HEK293 (cell line): ENCODE measurements at regions not wholly inside any gene's neighbourhood (a gene's known extent, or its start where the extent isn't known, plus 50 kb on each side); places are given as distances from the start of the nearest gene placed in this dataset.

ENCODE experiments used
- ELK4 ChIP-seq: IDR thresholded peaks from 2 replicates; pipeline ENCODE4 v1.6.1; 2011; ENCODE audit warnings: mild to moderate bottlenecking, low read depth, low read length, borderline replicate concordance
- SCRT2 ChIP-seq: fragments of 450-650 bp; formaldehyde crosslinking; IDR thresholded peaks from 2 replicates; pipeline ENCODE4 v1.5.1; 2016; ENCODE audit warnings: missing biosample characterization, missing genetic modification characterization
- TCF7L2 ChIP-seq: IDR thresholded peaks from 2 replicates; pipeline ENCODE4 v1.6.1; 2011; ENCODE audit warnings: low read depth, mild to moderate bottlenecking, inconsistent platforms, low read length, moderate library complexity, borderline replicate concordance
- YY1 ChIP-seq: fragments of 450-650 bp; formaldehyde crosslinking; IDR thresholded peaks from 2 replicates; pipeline ENCODE4 v1.5.1; 2018; ENCODE audit warnings: missing biosample characterization, missing genetic modification characterization
- ZNF23 ChIP-seq: fragments of 450-650 bp; formaldehyde crosslinking; IDR thresholded peaks from 2 replicates; pipeline ENCODE4 v1.5.1; 2016; ENCODE audit warnings: missing biosample characterization, missing genetic modification characterization, borderline replicate concordance
- ZNF248 ChIP-seq: fragments of 450-650 bp; formaldehyde crosslinking; IDR thresholded peaks from 2 replicates; pipeline ENCODE4 v1.5.1; 2017; ENCODE audit warnings: missing biosample characterization, missing genetic modification characterization
- ZNF404 ChIP-seq: fragments of 450-650 bp; formaldehyde crosslinking; IDR thresholded peaks from 2 replicates; pipeline ENCODE4 v1.5.1; 2017; ENCODE audit warnings: missing biosample characterization, missing genetic modification characterization
- ZNF529 ChIP-seq: fragments of 450-650 bp; formaldehyde crosslinking; IDR thresholded peaks from 2 replicates; pipeline ENCODE4 v1.5.1; 2017; ENCODE audit warnings: missing genetic modification characterization, missing biosample characterization; ENCODE audit not compliant: insufficient replicate concordance
- ZNF549 ChIP-seq: fragments of 450-650 bp; IDR thresholded peaks from 2 replicates; pipeline ENCODE4 v1.5.1; 2018; ENCODE audit warnings: missing biosample characterization, missing genetic modification characterization, mild to moderate bottlenecking, inconsistent platforms, moderate library complexity
- TF ChIP-seq, protein P1 (sequence below): fragments of 450-650 bp; formaldehyde crosslinking; IDR thresholded peaks from 2 replicates; pipeline ENCODE4 v1.5.1; 2016; ENCODE audit warnings: missing biosample characterization, missing genetic modification characterization
- TF ChIP-seq, protein P2 (sequence below): fragments of 450-650 bp; formaldehyde crosslinking; IDR thresholded peaks from 2 replicates; pipeline ENCODE4 v1.5.1; 2016; ENCODE audit warnings: missing biosample characterization, missing genetic modification characterization
- TF ChIP-seq, protein P3 (sequence below): fragments of 450-650 bp; formaldehyde crosslinking; conservative IDR thresholded peaks from 2 replicates; pipeline ENCODE4 v1.5.1; 2016; ENCODE audit warnings: low read depth, missing biosample characterization, missing genetic modification characterization

GRCh38 chr13:33448889-33449288 lies 163.3 kb upstream of the STARD13 start:
- TF ChIP-seq YY1 (tag by site-specific recombination): no peak
- TF ChIP-seq ZNF248 (tag by site-specific recombination): no peak
- TF ChIP-seq, protein P1, sequence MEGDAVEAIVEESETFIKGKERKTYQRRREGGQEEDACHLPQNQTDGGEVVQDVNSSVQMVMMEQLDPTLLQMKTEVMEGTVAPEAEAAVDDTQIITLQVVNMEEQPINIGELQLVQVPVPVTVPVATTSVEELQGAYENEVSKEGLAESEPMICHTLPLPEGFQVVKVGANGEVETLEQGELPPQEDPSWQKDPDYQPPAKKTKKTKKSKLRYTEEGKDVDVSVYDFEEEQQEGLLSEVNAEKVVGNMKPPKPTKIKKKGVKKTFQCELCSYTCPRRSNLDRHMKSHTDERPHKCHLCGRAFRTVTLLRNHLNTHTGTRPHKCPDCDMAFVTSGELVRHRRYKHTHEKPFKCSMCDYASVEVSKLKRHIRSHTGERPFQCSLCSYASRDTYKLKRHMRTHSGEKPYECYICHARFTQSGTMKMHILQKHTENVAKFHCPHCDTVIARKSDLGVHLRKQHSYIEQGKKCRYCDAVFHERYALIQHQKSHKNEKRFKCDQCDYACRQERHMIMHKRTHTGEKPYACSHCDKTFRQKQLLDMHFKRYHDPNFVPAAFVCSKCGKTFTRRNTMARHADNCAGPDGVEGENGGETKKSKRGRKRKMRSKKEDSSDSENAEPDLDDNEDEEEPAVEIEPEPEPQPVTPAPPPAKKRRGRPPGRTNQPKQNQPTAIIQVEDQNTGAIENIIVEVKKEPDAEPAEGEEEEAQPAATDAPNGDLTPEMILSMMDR (tag by site-specific recombination): no peak
- no peak for TF ChIP-seq ZNF529 (tag by site-specific recombination)
- TF ChIP-seq TCF7L2: no peak
- no peak for TF ChIP-seq ZNF404
- TF ChIP-seq, protein P2, sequence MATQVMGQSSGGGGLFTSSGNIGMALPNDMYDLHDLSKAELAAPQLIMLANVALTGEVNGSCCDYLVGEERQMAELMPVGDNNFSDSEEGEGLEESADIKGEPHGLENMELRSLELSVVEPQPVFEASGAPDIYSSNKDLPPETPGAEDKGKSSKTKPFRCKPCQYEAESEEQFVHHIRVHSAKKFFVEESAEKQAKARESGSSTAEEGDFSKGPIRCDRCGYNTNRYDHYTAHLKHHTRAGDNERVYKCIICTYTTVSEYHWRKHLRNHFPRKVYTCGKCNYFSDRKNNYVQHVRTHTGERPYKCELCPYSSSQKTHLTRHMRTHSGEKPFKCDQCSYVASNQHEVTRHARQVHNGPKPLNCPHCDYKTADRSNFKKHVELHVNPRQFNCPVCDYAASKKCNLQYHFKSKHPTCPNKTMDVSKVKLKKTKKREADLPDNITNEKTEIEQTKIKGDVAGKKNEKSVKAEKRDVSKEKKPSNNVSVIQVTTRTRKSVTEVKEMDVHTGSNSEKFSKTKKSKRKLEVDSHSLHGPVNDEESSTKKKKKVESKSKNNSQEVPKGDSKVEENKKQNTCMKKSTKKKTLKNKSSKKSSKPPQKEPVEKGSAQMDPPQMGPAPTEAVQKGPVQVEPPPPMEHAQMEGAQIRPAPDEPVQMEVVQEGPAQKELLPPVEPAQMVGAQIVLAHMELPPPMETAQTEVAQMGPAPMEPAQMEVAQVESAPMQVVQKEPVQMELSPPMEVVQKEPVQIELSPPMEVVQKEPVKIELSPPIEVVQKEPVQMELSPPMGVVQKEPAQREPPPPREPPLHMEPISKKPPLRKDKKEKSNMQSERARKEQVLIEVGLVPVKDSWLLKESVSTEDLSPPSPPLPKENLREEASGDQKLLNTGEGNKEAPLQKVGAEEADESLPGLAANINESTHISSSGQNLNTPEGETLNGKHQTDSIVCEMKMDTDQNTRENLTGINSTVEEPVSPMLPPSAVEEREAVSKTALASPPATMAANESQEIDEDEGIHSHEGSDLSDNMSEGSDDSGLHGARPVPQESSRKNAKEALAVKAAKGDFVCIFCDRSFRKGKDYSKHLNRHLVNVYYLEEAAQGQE (tag by site-specific recombination): no peak
- no peak for TF ChIP-seq ELK4
- no peak for TF ChIP-seq ZNF23 (tag by site-specific recombination)
- TF ChIP-seq, protein P3, sequence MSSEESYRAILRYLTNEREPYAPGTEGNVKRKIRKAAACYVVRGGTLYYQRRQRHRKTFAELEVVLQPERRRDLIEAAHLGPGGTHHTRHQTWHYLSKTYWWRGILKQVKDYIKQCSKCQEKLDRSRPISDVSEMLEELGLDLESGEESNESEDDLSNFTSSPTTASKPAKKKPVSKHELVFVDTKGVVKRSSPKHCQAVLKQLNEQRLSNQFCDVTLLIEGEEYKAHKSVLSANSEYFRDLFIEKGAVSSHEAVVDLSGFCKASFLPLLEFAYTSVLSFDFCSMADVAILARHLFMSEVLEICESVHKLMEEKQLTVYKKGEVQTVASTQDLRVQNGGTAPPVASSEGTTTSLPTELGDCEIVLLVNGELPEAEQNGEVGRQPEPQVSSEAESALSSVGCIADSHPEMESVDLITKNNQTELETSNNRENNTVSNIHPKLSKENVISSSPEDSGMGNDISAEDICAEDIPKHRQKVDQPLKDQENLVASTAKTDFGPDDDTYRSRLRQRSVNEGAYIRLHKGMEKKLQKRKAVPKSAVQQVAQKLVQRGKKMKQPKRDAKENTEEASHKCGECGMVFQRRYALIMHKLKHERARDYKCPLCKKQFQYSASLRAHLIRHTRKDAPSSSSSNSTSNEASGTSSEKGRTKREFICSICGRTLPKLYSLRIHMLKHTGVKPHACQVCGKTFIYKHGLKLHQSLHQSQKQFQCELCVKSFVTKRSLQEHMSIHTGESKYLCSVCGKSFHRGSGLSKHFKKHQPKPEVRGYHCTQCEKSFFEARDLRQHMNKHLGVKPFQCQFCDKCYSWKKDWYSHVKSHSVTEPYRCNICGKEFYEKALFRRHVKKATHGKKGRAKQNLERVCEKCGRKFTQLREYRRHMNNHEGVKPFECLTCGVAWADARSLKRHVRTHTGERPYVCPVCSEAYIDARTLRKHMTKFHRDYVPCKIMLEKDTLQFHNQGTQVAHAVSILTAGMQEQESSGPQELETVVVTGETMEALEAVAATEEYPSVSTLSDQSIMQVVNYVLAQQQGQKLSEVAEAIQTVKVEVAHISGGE (tag by site-specific recombination): no peak
- TF ChIP-seq SCRT2: no peak
- TF ChIP-seq ZNF549 (tag by site-specific recombination): no peak
